H1 (cell line): ENCODE measurements at regions not wholly inside any gene's neighbourhood (a gene's known extent, or its start where the extent isn't known, plus 50 kb on each side); places are given as distances from the start of the nearest gene placed in this dataset.

Experiments used
- CTCF ChIA-PET: fragments of 300-600 bp; sonication (Branson Sonifier 250); formaldehyde crosslinking; loops from one replicate; lab custom pipeline; 2021; ENCODE audit not compliant: partially characterized antibody; lab: Charles Lee
- POLR2A ChIA-PET: fragments of 300-600 bp; sonication (Branson Sonifier 250); formaldehyde crosslinking; loops from one replicate; lab custom pipeline; 2021; ENCODE audit warnings: inconsistent platforms; ENCODE audit not compliant: partially characterized antibody; lab: Charles Lee
- DNase-seq, 2 experiments: peaks; one replicate each; pipeline versions ENCODE4 v3.0.0 to v3.0.0-alpha.2; 2010 to 2022; ENCODE audit warnings: low spot score in 2 of 2, low read depth in 1 of 2, mixed read lengths in 1 of 2
- FAIRE-seq: peaks from 2 replicates; lab custom pipeline; 2011; peaks lifted over from hg19 to GRCh38; lab: Jason Lieb, UNC
- H2AFZ ChIP-seq: 2 replicates; pipeline ENCODE4 v1.8.1; 2012; ENCODE audit warnings: low read length, inconsistent platforms
- H2AK5ac ChIP-seq: 2 replicates; pipeline ENCODE4 v1.6.1; 2013; ENCODE audit warnings: low read depth, low read length
- H2BK120ac ChIP-seq: replicated peaks from 2 replicates; pipeline ENCODE3; 2013; ENCODE audit warnings: low read depth, low read length, inconsistent platforms
- H2BK12ac ChIP-seq: 2 replicates; pipeline ENCODE4 v1.6.1; 2013; ENCODE audit warnings: low read depth, low read length
- H2BK15ac ChIP-seq: 2 replicates; pipeline ENCODE4 v1.6.1; 2013; ENCODE audit warnings: low read length
- H2BK20ac ChIP-seq: 2 replicates; pipeline ENCODE4 v1.6.1; 2013; ENCODE audit warnings: low read length
- H2BK5ac ChIP-seq: 2 replicates; pipeline ENCODE4 v1.6.1; 2013; ENCODE audit warnings: low read depth, low read length
- H3K14ac ChIP-seq: 2 replicates; pipeline ENCODE4 v1.6.1; 2013; ENCODE audit warnings: inconsistent platforms; ENCODE audit not compliant: insufficient read length
- H3K18ac ChIP-seq: 2 replicates; pipeline ENCODE4 v1.6.1; 2013; ENCODE audit warnings: low read length; ENCODE audit errors: extremely low read depth
- H3K23ac ChIP-seq: 2 replicates; pipeline ENCODE4 v1.6.1; 2013; ENCODE audit warnings: inconsistent platforms; ENCODE audit not compliant: insufficient read length
- H3K23me2 ChIP-seq: 2 replicates; pipeline ENCODE4 v1.6.1; 2013; ENCODE audit warnings: low read depth, low read length
- H3K27ac ChIP-seq: 2 replicates; pipeline ENCODE4 v1.6.1; 2011; ENCODE audit warnings: low read depth, low read length, inconsistent platforms
- H3K27me3 ChIP-seq, 4 experiments: replicated peaks in 1 of 4; 1 replicate in 1 of 4; 2 replicates in 3 of 4; pipeline versions ENCODE4 v1.6.1 to v1.8.1; 2011 to 2013; ENCODE audit warnings: low read length in 3 of 4, mild to moderate bottlenecking in 3 of 4, inconsistent platforms in 2 of 4, mixed read lengths in 2 of 4, moderate library complexity in 1 of 4; ENCODE audit not compliant: control insufficient read depth in 3 of 4, insufficient read depth in 3 of 4; ENCODE audit errors: extremely low read depth in 1 of 4
- H3K36me3 ChIP-seq, 4 experiments: 2 replicates each; pipeline versions ENCODE4 v1.6.1 to v1.8.1; 2011 to 2013; ENCODE audit warnings: mild to moderate bottlenecking in 4 of 4, low read length in 3 of 4, moderate library complexity in 2 of 4, control low read depth in 1 of 4, inconsistent platforms in 1 of 4; ENCODE audit not compliant: insufficient read depth in 4 of 4, control insufficient read depth in 2 of 4
- H3K4ac ChIP-seq: replicated peaks from 2 replicates; pipeline ENCODE3; 2013; ENCODE audit warnings: low read length, low read depth, mixed read lengths, inconsistent platforms; ENCODE audit not compliant: insufficient read length
- H3K4me1 ChIP-seq, 4 experiments: replicated peaks in 1 of 4; 1 replicate in 1 of 4; 2 replicates in 3 of 4; pipeline versions ENCODE4 v1.6.1 to v1.8.1; 2011 to 2013; ENCODE audit warnings: low read length in 3 of 4, inconsistent platforms in 2 of 4, mixed read lengths in 1 of 4; ENCODE audit not compliant: insufficient read depth in 4 of 4, control insufficient read depth in 3 of 4
- H3K4me2 ChIP-seq, 2 experiments: 2 replicates each; pipeline versions ENCODE4 v1.6.1 to v1.8.1; 2011 to 2013; ENCODE audit warnings: low read depth in 2 of 2, low read length in 2 of 2, control low read depth in 1 of 2, inconsistent platforms in 1 of 2, mild to moderate bottlenecking in 1 of 2; ENCODE audit not compliant: insufficient read depth in 1 of 2
- H3K4me3 ChIP-seq, 4 experiments: fragments of 200-600, 300-600 bp in 1 of 4; sonication (generic), shearing (Covaris generic), sonication (Bioruptor Twin) in 1 of 4; 2 replicates each; pipeline versions ENCODE4 v1.5.1 to v1.8.1; 2011 to 2016; ENCODE audit warnings: low read length in 4 of 4, low read depth in 3 of 4, control low read depth in 2 of 4, inconsistent platforms in 2 of 4, mild to moderate bottlenecking in 2 of 4, mixed read lengths in 1 of 4, moderate library complexity in 1 of 4; ENCODE audit not compliant: insufficient read depth in 2 of 4; ENCODE audit errors: extremely low read depth in 1 of 4
- H3K56ac ChIP-seq: replicated peaks from 2 replicates; pipeline ENCODE3; 2013; ENCODE audit warnings: low read depth, mild to moderate bottlenecking, mixed read lengths, low read length, inconsistent platforms; ENCODE audit not compliant: insufficient read length
- H3K79me1 ChIP-seq: 2 replicates; pipeline ENCODE4 v1.6.1; 2013; ENCODE audit warnings: low read depth, low read length, control low read depth
- H3K79me2 ChIP-seq, 2 experiments: 2 replicates each; pipeline versions ENCODE4 v1.6.1 to v1.8.1; 2012 to 2013; ENCODE audit warnings: low read length in 2 of 2, mild to moderate bottlenecking in 2 of 2, inconsistent platforms in 1 of 2; ENCODE audit not compliant: insufficient read depth in 2 of 2, control insufficient read depth in 1 of 2
- H3K9ac ChIP-seq, 4 experiments: replicated peaks in 1 of 4; 1 replicate in 1 of 4; 2 replicates in 3 of 4; pipeline versions ENCODE4 v1.6.1 to v1.8.1; 2011 to 2013; ENCODE audit warnings: low read depth in 3 of 4, low read length in 3 of 4, control low read depth in 2 of 4, mild to moderate bottlenecking in 2 of 4, moderate library complexity in 2 of 4, inconsistent platforms in 1 of 4; ENCODE audit errors: extremely low read depth in 1 of 4
- H3K9me3 ChIP-seq, 2 experiments: 2 replicates each; pipeline versions ENCODE4 v1.6.1 to v1.8.1; 2012 to 2013; ENCODE audit warnings: mild to moderate bottlenecking in 2 of 2, moderate library complexity in 2 of 2, control low read depth in 1 of 2, inconsistent platforms in 1 of 2, low read depth in 1 of 2, low read length in 1 of 2, mixed read lengths in 1 of 2; ENCODE audit not compliant: insufficient read depth in 2 of 2
- H4K20me1 ChIP-seq, 2 experiments: replicated peaks in 1 of 2; 2 replicates each; pipeline versions ENCODE3 to v1.8.1; 2011 to 2013; ENCODE audit warnings: inconsistent platforms in 2 of 2, low read length in 2 of 2, mild to moderate bottlenecking in 1 of 2; ENCODE audit not compliant: insufficient read depth in 2 of 2, control insufficient read depth in 1 of 2
- H4K5ac ChIP-seq: 2 replicates; pipeline ENCODE4 v1.6.1; 2013; ENCODE audit warnings: low read length, low read depth, mixed read lengths, inconsistent platforms; ENCODE audit not compliant: insufficient read length
- H4K8ac ChIP-seq: 2 replicates; pipeline ENCODE4 v1.8.0; 2013; ENCODE audit warnings: mild to moderate bottlenecking, moderate library complexity, low read length, inconsistent platforms; ENCODE audit not compliant: insufficient read depth; ENCODE audit errors: extremely low read depth
- H4K91ac ChIP-seq: replicated peaks from 2 replicates; pipeline ENCODE3; 2013; ENCODE audit warnings: low read length, mixed read lengths, inconsistent platforms; ENCODE audit not compliant: insufficient read length
- EZH2 ChIP-seq: fragments of 200-600 bp; sonication (generic); IDR thresholded peaks from 2 replicates; pipeline ENCODE4 v1.7.1; 2012; ENCODE audit warnings: low read depth, mild to moderate bottlenecking, moderate library complexity, low read length, inconsistent platforms; ENCODE audit not compliant: severe bottlenecking
- GTF2F1 ChIP-seq: IDR thresholded peaks from 2 replicates; pipeline ENCODE4 v1.6.1; 2012; ENCODE audit warnings: low read depth, low read length, improper control_type of control experiment, borderline replicate concordance
- NANOG ChIP-seq: IDR thresholded peaks from 2 replicates; pipeline ENCODE4 v1.6.1; 2011; ENCODE audit warnings: low read length, low read depth, mild to moderate bottlenecking, inconsistent platforms; ENCODE audit not compliant: insufficient read depth, poor library complexity, severe bottlenecking
- SP4 ChIP-seq: IDR thresholded peaks from 2 replicates; pipeline ENCODE4 v1.6.1; 2012; ENCODE audit warnings: low read length, inconsistent platforms
- WGBS, 2 experiments: shearing (Covaris generic) in 1 of 2; methylation state at CpG; one replicate each; pipeline versions ENCODE4 v1.1.6 to v1.1.7; 2013 to 2015; ENCODE audit warnings: low lambda C conversion rate in 2 of 2, mixed read lengths in 2 of 2, inconsistent platforms in 1 of 2, low coverage in 1 of 2, missing lambda C conversion rate in 1 of 2; ENCODE audit not compliant: insufficient replicate concordance in 2 of 2, insufficient coverage in 1 of 2, insufficient read length in 1 of 2; ENCODE audit errors: extremely low coverage in 1 of 2, missing lambda C conversion rate in 1 of 2; 5-methylcytosine and 5-hydroxymethylcytosine counted together

DNA sequence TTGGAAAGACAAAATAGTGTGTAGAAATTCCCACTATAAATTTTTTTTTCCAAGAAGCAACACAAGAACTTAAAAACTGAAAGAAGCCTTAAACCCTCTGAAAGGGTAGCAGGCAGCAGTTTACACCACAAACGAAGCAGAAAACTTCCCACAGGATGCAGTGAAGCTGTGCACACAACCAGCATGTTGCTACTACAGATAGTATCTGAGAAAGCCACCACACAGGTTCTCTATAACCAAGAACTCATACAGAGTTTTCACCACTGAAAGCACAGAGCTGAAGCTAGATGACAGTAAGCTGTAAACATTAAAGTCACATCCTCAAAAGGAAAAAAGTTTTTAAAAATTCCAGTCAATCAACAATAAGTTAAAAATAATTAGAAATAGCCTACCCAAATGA lies 333.6 kb upstream of the MON1B start:
- no peak overlapping the region for H2BK12ac ChIP-seq
- H2BK120ac ChIP-seq: no peak overlapping the region
- no peaks in the 10 kb centered on the region for H3K27me3 ChIP-seq
- ChIA-PET CTCF (no interaction called here), POLR2A (no interaction called here)
- no peak overlapping the region for H2AFZ ChIP-seq
- H4K8ac ChIP-seq: no peak overlapping the region
- no peaks in the 10 kb centered on the region for H3K79me2 ChIP-seq
- no peak for DNase-seq
- H3K14ac ChIP-seq: no peak overlapping the region
- no peaks in the 10 kb centered on the region for H3K9me3 ChIP-seq
- H4K5ac ChIP-seq: no peak overlapping the region
- no peak overlapping the region for H3K27ac ChIP-seq
- H3K4me3 ChIP-seq: no peak overlapping the region
- H2BK15ac ChIP-seq: no peak overlapping the region
- no peaks in the 10 kb centered on the region for H3K4me1 ChIP-seq
- no peak overlapping the region for H3K56ac ChIP-seq
- no peaks in the 10 kb centered on the region for H3K79me1 ChIP-seq
- no peaks in the 10 kb centered on the region for H3K36me3 ChIP-seq
- 69% methylated on average over 1 of the region's 1 CpG; no CpG with 5 or more reads in 1 of the 2 experiments for WGBS, 2 experiments
- no peak overlapping the region for H3K4ac ChIP-seq
- H4K91ac ChIP-seq: no peak overlapping the region
- H3K4me2 ChIP-seq: no peak overlapping the region
- H2BK20ac ChIP-seq: no peak overlapping the region
- no peaks in the 10 kb centered on the region for H4K20me1 ChIP-seq
- no peak overlapping the region for H2AK5ac ChIP-seq
- no peak overlapping the region for H2BK5ac ChIP-seq
- H3K23me2 ChIP-seq: no peaks in the 10 kb centered on the region
- no peak for FAIRE-seq
- H3K18ac ChIP-seq: no peak overlapping the region
- no peak overlapping the region for H3K9ac ChIP-seq
- H3K23ac ChIP-seq: no peak overlapping the region
- TF ChIP-seq NANOG: no peak
- TF ChIP-seq EZH2: no peak
- TF ChIP-seq GTF2F1: no peak
- TF ChIP-seq SP4: no peak
